ENCODE measurements at regions not wholly inside any gene's neighbourhood (a gene's known extent, or its start where the extent isn't known, plus 50 kb on each side); places are given as distances from the start of the nearest gene placed in this dataset.

DNA sequence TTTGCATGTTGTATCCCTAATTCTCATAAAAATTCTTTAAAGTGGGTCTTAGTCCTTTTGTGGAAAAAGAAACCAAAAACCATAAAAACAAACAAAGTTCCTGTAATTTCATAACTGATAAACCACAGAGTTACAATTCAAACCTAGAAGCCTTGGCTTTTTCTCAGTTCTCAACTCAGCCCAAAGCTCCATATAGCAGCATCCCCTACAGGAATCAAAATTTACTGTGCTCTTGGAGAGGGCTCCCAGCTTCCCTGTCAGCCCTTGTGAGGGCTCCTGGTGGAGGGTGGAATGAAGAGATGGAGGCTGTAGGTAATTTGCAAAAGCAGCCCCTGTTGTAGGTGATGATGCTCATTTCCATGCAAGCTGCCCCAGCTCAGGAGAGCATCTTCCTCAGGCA, 506.1 kb upstream of the KIRREL3 start:
- TF ChIP-seq ZNF121 (CRISPR knock-in tag; IDR thresholded peaks at IDR 0.05): no peak
- TF ChIP-seq, protein P1, sequence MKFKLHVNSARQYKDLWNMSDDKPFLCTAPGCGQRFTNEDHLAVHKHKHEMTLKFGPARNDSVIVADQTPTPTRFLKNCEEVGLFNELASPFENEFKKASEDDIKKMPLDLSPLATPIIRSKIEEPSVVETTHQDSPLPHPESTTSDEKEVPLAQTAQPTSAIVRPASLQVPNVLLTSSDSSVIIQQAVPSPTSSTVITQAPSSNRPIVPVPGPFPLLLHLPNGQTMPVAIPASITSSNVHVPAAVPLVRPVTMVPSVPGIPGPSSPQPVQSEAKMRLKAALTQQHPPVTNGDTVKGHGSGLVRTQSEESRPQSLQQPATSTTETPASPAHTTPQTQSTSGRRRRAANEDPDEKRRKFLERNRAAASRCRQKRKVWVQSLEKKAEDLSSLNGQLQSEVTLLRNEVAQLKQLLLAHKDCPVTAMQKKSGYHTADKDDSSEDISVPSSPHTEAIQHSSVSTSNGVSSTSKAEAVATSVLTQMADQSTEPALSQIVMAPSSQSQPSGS (CRISPR knock-in tag; IDR thresholded peaks at IDR 0.05; ENCODE audit: borderline replicate concordance, low read depth): no peak
- TF ChIP-seq, protein P2, sequence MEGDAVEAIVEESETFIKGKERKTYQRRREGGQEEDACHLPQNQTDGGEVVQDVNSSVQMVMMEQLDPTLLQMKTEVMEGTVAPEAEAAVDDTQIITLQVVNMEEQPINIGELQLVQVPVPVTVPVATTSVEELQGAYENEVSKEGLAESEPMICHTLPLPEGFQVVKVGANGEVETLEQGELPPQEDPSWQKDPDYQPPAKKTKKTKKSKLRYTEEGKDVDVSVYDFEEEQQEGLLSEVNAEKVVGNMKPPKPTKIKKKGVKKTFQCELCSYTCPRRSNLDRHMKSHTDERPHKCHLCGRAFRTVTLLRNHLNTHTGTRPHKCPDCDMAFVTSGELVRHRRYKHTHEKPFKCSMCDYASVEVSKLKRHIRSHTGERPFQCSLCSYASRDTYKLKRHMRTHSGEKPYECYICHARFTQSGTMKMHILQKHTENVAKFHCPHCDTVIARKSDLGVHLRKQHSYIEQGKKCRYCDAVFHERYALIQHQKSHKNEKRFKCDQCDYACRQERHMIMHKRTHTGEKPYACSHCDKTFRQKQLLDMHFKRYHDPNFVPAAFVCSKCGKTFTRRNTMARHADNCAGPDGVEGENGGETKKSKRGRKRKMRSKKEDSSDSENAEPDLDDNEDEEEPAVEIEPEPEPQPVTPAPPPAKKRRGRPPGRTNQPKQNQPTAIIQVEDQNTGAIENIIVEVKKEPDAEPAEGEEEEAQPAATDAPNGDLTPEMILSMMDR (IDR thresholded peaks at IDR 0.05): no peak
- TF ChIP-seq CREM (CRISPR knock-in tag; IDR thresholded peaks at IDR 0.05): no peak
- no peak for TF ChIP-seq TCF7 (CRISPR knock-in tag; IDR thresholded peaks at IDR 0.05; ENCODE audit: low read depth)
- TF ChIP-seq ZNF317 (CRISPR knock-in tag; IDR thresholded peaks at IDR 0.05; ENCODE audit: borderline replicate concordance, low read depth): no peak
- no peak for TF ChIP-seq JUN (CRISPR knock-in tag; IDR thresholded peaks at IDR 0.05)
- TF ChIP-seq KAT7 (CRISPR knock-in tag; IDR thresholded peaks at IDR 0.05; ENCODE audit: borderline replicate concordance): no peak
- no peak for TF ChIP-seq ZBTB21 (CRISPR knock-in tag; IDR thresholded peaks at IDR 0.05; ENCODE audit: borderline replicate concordance)
- no peak for TF ChIP-seq ZNF263 (CRISPR knock-in tag; IDR thresholded peaks at IDR 0.05; ENCODE audit: low read depth)
- TF ChIP-seq, protein P3, sequence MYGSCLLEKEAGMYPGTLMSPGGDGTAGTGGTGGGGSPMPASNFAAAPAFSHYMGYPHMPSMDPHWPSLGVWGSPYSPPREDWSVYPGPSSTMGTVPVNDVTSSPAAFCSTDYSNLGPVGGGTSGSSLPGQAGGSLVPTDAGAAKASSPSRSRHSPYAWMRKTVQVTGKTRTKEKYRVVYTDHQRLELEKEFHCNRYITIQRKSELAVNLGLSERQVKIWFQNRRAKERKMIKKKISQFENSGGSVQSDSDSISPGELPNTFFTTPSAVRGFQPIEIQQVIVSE (CRISPR knock-in tag; IDR thresholded peaks at IDR 0.05; ENCODE audit: borderline replicate concordance): no peak
- TF ChIP-seq, protein P4, sequence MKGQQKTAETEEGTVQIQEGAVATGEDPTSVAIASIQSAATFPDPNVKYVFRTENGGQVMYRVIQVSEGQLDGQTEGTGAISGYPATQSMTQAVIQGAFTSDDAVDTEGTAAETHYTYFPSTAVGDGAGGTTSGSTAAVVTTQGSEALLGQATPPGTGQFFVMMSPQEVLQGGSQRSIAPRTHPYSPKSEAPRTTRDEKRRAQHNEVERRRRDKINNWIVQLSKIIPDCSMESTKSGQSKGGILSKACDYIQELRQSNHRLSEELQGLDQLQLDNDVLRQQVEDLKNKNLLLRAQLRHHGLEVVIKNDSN (CRISPR knock-in tag; IDR thresholded peaks at IDR 0.05): no peak
- no peak for TF ChIP-seq ETV6 (CRISPR knock-in tag; IDR thresholded peaks at IDR 0.05)
- no peak for TF ChIP-seq ELF4 (CRISPR knock-in tag; IDR thresholded peaks at IDR 0.05; ENCODE audit: low read depth)

Measured in WTC11 (cell line).